Inflammatory macrophage treated with lipopolysaccharide for 1 hour (primary cell): ENCODE measurements at regions not wholly inside any gene's neighbourhood (a gene's known extent, or its start where the extent isn't known, plus 50 kb on each side); places are given as distances from the start of the nearest gene placed in this dataset.
"Not testable (repeated sequence)": the region's sequence is repeated elsewhere in the genome, so short reads cannot be mapped to it uniquely, and the experiment has no call there.

Experiments used
- DNase-seq, 2 donors: peaks; one replicate each; pipeline ENCODE4 v3.0.0-alpha.2; 2020 to 2022

- not testable (repeated sequence) for DNase-seq
These were observed 100.7 kb downstream of the GPX5 start for GRCh38 chr6:28626386-28626785.

GRCh38 chr6:28632326-28632851, 106.7 kb downstream of the GPX5 start:
- DNase-seq = no peak

- DNase-seq = no peak
These were observed 107.9 kb downstream of the GPX5 start for GRCh38 chr6:28633445-28634215.

DNA sequence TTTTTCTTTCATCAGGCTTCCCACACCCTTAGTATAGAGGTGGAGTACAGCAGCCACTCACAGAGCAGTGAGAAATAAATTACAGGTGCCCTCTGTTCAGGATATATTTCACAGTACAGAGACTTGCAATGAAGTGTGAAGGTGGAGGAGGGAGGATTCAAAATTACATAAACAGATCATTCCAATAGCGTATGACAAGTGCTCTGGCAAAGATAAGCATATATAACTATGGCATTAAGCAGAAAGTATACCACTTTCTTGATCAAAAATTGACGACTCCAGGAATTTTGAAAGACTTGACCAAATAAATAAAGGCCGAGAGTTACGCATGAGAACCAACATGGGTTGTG, 108.7 kb downstream of the GPX5 start:
- no peak for DNase-seq

DNA sequence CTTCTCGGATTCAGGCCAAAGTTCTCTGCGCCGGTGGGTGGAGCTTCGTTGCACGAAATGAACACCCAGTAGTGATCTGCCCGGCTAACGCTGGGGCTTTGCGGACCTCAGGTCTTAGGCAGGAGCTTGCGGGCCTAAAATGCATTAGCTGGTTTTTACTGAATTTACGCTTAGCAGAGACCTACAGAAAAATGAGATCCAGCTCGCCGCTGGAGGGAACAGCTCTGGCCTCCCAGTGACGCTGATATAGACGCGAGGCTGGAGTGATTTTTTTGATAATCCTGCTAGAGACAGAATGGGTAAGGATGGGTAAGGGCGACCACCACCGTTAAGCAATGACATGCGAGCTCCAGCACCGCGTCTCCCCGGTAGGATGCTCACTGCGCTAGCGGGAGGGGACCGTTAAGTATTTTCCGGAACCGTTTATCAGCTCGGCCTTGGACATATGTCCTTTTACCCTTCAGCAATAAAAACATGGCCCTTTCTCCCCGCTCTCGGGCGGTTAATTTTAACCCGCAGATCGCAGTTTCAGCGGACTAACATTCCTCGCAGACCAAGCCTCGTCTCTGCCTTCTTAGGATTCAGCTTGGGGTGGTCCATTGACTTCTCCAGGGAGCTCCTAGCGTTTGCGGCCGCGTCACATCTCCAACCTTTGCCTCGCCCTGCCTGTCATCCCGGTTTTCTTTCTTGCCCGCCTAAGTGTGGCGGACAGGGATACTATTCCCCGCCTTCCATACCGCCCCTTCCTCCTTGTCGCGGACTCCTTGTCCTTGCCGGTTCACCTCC, 109.3 kb downstream of the GPX5 start:
- DNase-seq = no peak

DNA sequence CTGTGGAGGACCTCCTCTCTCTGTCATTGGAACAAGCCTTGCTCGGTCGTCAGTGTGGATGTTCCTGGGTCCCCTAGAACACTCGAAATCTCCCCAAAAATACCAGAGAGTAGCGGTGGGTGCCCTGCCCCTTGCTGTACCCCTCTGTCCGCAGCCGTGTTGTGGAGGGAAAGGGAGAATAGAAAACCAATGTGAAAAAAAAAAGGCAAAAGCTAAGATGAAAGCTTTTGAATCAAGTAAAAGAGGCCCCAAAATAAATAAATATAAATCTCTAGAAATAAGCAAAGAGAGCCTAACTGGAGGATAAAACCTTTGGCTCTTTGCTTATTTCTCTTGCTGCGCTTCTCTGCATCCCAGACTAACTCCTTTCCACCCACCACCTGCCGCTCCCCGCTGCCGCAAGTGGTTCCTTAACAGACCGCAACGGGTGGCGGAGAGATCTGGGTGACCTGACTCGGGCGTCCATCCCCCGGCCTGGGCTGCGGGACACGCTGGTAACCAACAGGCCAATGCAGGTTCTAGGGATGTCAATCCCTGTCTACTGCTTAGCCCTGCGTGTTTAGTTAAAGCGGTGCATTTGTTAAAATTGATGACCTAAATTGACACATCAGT, 110.0 kb downstream of the GPX5 start:
- no peak for DNase-seq

GRCh38 chr6:28638787-28639430, 113.2 kb downstream of the GPX5 start:
- no peak for DNase-seq

- not testable (repeated sequence) for DNase-seq
These were observed 114.0 kb downstream of the GPX5 start for GRCh38 chr6:28639445-28640290.

GRCh38 chr6:28643017-28643740, 117.5 kb downstream of the GPX5 start:
- no peak for DNase-seq

DNA sequence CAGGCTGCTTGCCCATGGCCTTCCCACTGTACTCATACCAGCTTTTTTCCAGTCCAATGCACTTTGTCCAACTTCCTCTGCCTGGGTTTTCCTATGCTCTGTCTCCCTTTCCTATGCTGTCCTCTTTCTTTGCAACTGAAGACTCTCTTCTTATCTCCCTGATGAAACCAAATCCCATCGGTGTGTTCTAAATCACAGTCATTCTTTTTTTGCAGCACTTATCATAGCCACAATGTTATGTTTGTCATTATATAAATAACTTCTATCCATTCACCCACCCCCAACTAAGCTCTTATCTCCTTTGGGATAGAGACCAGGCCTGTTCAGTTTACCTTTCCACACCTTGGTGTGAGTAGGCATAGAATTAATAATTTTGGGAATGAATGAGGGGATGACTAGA, 121.0 kb downstream of the GPX5 start:
- DNase-seq = no peak

DNA sequence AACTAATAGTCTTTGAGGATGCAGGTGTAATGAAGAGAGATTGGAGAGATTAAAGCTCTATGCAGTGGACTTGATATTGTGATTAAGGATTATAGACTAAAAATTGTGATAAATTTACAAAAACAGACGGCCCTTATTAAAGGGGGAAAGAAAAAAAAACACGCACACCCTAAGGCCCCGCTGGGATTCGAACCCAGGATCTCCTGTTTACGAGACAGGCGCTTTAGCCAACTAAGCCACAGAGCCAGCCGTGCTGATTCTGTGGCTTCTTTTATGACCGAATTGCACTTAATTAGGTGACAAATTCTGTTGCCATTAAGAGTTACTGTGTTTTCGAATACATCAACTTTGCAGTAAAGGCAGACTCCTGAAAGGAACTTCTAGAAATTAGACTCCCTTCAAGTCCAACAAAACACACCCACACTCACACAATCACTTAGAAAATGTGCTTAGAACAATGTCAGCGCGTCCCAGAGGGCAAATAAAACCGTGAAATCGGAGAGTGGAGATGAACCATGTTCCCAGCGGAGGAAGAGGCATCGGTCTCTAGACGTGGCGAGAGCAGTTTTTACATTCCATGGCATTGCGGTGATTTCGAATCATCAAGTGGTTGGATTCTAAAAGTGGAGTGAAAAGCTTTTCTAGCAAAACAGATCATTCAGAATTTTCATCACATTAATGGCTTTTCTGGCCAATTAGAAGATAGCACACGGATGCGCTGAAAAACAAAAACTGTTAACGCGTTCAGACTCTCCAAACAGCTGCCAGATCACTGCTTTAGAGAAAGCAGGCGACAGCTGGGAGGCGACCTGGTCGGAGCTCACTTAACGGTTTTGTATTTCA, 122.6 kb downstream of the GPX5 start:
- DNase-seq = peak; percentile 45 to 74

- DNase-seq = peak in 1 of 2 donors; percentile 8
These were observed 123.2 kb downstream of the GPX5 start for GRCh38 chr6:28648878-28649375.

DNA sequence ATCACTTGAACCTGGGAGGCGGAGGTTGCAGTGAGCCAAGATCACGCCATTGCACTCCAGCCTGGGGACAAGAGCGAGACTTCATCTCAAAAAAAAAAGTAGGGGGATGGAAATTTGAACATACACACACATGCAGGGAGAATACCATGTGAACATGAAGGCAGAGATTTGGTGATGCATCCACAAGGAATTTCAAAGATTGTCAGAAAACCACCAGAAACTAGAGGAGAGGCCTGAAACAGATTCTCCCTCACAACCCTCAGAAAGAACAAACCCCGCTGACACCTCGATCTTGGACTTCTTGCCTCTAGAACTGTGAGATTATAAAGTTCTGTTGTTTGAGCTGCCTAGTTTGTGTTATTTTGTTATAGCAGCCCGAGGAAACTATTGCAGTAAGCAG, 125.5 kb downstream of the GPX5 start:
- DNase-seq = no peak

DNA sequence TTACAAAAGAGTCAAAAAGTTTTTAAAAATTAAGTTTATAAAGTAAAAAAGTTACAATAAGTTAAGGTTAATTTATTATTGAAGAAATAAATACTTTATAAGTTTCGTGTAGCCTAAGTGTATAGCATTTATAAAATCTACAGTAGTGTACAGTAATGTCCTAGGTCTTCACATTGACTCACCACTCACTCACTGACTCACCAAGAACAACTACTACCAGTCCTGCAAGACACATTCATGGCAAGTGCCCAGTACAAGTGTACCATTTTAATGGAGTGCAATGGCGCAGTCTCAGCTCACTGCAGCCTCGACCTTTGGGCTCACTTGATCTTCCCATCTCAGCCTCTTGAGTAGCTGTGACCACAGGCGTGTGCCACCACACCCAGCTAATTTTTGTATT, 128.2 kb downstream of the GPX5 start:
- no peak for DNase-seq

DNA sequence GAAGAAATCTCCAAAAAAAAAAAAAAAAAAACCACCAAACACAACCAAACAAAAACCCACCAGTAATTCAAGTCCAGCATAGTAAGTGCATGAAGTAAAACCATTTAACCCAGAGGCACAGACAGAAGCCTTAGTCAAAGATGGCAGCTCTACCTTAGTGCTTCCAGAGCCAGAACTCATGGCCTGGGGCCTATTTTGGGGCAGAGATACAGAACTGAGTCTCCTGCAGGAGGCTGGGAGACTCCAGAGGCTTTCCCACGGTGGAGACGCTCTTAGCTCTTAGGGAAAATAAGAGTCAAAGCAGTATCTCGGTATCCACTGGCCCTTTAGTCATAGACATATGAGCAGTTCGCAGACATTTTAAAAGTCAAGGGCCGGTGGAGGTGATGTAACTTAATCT, 129.5 kb downstream of the GPX5 start:
- no peak for DNase-seq

DNA sequence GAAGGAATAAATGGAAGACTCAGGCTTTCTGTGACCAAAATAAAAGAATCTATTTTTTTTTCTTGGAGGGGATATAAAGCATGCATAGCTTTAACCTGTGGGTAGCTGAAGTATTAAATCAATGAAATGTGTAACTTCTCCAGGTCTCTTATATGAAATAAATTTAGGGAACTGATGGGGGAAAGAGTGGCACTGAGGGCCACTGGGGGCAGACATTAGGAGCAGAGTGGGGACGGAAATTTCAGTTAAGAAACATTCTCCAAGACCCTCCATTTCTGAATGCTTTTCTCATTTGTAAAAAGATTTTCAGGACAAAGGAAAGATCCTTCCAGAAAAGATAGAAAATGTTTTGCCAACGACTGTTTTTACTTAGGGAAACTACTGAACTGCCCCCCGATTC, 131.0 kb downstream of the GPX5 start:
- no peak for DNase-seq

DNA sequence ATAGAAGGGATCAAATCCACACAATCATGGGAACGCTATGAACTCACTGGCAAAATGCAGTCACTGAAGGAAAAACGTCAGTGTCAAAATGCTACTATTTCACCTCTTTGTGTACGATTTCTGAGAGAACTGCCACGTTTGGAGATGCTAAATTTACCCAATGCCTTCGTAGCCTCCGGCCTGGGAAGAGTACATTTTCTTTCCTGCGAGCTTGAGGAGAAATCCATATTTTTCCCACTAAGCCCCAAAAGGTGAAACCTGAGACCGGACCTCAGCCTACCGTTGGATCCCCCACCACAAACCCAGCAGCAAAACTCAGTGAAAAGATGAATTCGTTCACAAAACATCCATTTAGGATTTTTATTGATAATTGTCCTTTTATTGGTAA, 131.7 kb downstream of the GPX5 start:
- DNase-seq = no peak

DNA sequence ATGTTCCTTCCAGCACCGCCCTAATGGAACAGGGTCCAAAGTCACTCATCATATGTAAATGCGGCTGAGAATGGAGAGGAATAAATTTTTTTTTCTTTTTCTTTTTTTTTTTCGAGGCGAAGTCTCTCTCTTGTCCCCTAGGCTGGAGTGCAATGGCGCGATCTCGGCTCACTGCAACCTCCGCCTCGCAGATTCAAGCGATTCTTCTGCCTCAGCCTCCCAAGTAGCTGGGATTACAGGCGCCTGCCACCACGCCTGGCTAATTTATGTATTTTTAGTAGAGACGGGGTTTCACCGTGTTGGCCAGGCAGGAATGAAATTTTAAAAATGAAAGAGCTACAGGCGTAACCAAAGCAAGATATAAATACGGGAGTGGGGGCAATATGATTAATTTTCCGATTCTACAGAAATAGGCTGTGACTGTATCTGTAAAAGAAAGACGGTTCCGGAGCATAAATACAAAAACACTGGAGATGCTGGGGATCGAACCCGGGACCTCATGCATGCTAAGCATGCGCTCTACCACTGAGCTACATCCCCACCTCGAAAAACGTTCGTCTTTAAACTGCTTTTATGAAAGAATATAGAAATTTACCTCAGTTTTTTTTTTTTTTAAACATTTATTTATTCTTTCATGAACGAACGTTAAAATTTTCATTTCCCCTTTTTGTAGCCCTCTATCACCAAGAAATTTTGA, 132.2 kb downstream of the GPX5 start:
- DNase-seq = peak; percentile 33 to 69

DNA sequence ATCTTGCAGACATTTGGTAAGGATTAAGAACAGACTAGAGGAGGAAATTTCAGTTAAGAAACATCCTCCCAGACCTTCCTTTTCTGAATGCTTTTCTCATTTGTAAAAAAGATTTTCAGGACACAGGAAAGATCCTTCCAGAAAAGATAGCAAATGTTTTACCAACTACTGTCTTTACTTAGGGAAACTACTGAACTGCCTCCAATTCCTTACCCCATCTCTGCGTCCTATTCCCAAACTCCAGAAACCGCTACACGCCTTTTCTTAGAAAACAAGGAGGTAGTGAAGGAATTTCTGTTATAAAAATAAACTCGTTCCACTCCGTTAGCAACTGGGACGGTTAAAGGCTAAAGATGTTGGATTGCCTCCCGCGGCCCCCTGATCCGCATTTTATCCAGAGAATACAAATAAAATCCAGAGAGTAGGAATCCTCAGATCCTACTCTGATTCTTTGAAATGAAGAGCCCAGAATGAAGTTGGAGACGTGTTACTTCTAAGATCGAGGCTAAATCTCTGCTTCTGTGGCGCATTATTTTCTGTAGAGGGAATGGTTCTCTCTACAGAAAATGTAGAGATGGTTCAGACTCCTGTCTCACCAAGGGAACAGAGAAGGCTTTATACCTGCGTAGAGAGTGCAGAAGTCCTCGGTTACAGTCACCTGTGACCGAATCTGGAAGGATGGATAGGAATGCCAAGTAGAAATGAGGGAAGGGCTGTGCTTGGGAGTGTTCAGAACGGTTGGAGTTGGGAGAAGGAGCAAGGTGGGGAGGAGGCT, 133.0 kb downstream of the GPX5 start:
- DNase-seq = no peak
